ENCODE measurements at regions not wholly inside any gene's neighbourhood (a gene's known extent, or its start where the extent isn't known, plus 50 kb on each side); places are given as distances from the start of the nearest gene placed in this dataset.

GRCh38 chr9:102832814-102833213 is 162.3 kb upstream of the CYLC2 start:
- Histone ChIP-seq H3K27ac (ENCODE audit: insufficient read depth in 1 of 2, low read depth in 1 of 2, low read length in 2 of 2, poor library complexity in 1 of 2, severe bottlenecking in 2 of 2) (no peak overlapping the region), H3K36me3 (ENCODE audit: control insufficient read depth in 4 of 4, insufficient read depth in 4 of 4, low read length in 3 of 4) (no peaks in the 10 kb centered on the region), H3K27me3 (replicated peaks in 2 of 5; ENCODE audit: control insufficient read depth in 4 of 5, insufficient read depth in 5 of 5, low read length in 4 of 5) (no peaks in the 10 kb centered on the region), H3K4me1 (ENCODE audit: control extremely low read depth in 1 of 4, control insufficient read depth in 4 of 4, insufficient read depth in 4 of 4, low read length in 3 of 4) (no peaks in the 10 kb centered on the region), H3K9me3 (ENCODE audit: control extremely low read depth in 1 of 5, control insufficient read depth in 4 of 5, insufficient read depth in 2 of 5, low read depth in 1 of 5, low read length in 4 of 5) (no peaks in the 10 kb centered on the region), H3K4me3 (ENCODE audit: control insufficient read depth in 1 of 7, extremely low read depth in 1 of 7, insufficient read depth in 4 of 7, low read depth in 2 of 7, low read length in 6 of 7) (no peak overlapping the region)
- ChIA-PET POLR2A (no interaction called here), CTCF (no interaction called here)
- 93% methylated on average over 2 of the region's 3 CpGs for WGBS (ENCODE audit: insufficient coverage)
- DNase-seq: no peak

- 92% methylated on average over 4 of the region's 5 CpGs for WGBS (ENCODE audit: insufficient coverage)
- POLR2A ChIA-PET: no interaction called here
- H3K4me1 ChIP-seq (ENCODE audit: control extremely low read depth in 1 of 4, control insufficient read depth in 4 of 4, insufficient read depth in 4 of 4, low read length in 3 of 4): no peaks in the 10 kb centered on the region
Measured at GRCh38 chr9:102796244-102796643, 198.9 kb upstream of the CYLC2 start.

GRCh38 chr9:102795532-102795931 is 199.6 kb upstream of the CYLC2 start:
- no peak overlapping the region for H3K4me3 ChIP-seq (ENCODE audit: control insufficient read depth in 1 of 7, extremely low read depth in 1 of 7, insufficient read depth in 4 of 7, low read depth in 2 of 7, low read length in 6 of 7)
- no peaks in the 10 kb centered on the region for H3K36me3 ChIP-seq (ENCODE audit: control insufficient read depth in 4 of 4, insufficient read depth in 4 of 4, low read length in 3 of 4)
- ChIA-PET POLR2A (no interaction called here), CTCF (no interaction called here)
- no peak for DNase-seq
- no peaks in the 10 kb centered on the region for H3K27me3 ChIP-seq (replicated peaks in 2 of 5; ENCODE audit: control insufficient read depth in 4 of 5, insufficient read depth in 5 of 5, low read length in 4 of 5)
- peaks cover 0 to 1% (median 0%) of the 10 kb centered on the region in 5 experiments for H3K9me3 ChIP-seq (ENCODE audit: control extremely low read depth in 1 of 5, control insufficient read depth in 4 of 5, insufficient read depth in 2 of 5, low read depth in 1 of 5, low read length in 4 of 5)
- no peak overlapping the region for H3K27ac ChIP-seq (ENCODE audit: insufficient read depth in 1 of 2, low read depth in 1 of 2, low read length in 2 of 2, poor library complexity in 1 of 2, severe bottlenecking in 2 of 2)
- H3K4me1 ChIP-seq (ENCODE audit: control extremely low read depth in 1 of 4, control insufficient read depth in 4 of 4, insufficient read depth in 4 of 4, low read length in 3 of 4): no peaks in the 10 kb centered on the region

More at GRCh38 chr9:102796244-102796643, 198.9 kb upstream of the CYLC2 start:
- CTCF ChIA-PET: no interaction called here
- DNase-seq: no peak
- no peaks in the 10 kb centered on the region for H3K27me3 ChIP-seq (replicated peaks in 2 of 5; ENCODE audit: control insufficient read depth in 4 of 5, insufficient read depth in 5 of 5, low read length in 4 of 5)
- no peaks in the 10 kb centered on the region for H3K36me3 ChIP-seq (ENCODE audit: control insufficient read depth in 4 of 4, insufficient read depth in 4 of 4, low read length in 3 of 4)
- H3K27ac ChIP-seq (ENCODE audit: insufficient read depth in 1 of 2, low read depth in 1 of 2, low read length in 2 of 2, poor library complexity in 1 of 2, severe bottlenecking in 2 of 2): no peak overlapping the region
- H3K4me3 ChIP-seq (ENCODE audit: control insufficient read depth in 1 of 7, extremely low read depth in 1 of 7, insufficient read depth in 4 of 7, low read depth in 2 of 7, low read length in 6 of 7): no peak overlapping the region
- H3K9me3 ChIP-seq (ENCODE audit: control extremely low read depth in 1 of 5, control insufficient read depth in 4 of 5, insufficient read depth in 2 of 5, low read depth in 1 of 5, low read length in 4 of 5): peaks cover 0 to 1% (median 0%) of the 10 kb centered on the region in 5 experiments

GRCh38 chr9:102779356-102779755 is 215.8 kb upstream of the CYLC2 start:
- no peak for DNase-seq
- Histone ChIP-seq H3K4me3 (ENCODE audit: control insufficient read depth in 1 of 7, extremely low read depth in 1 of 7, insufficient read depth in 4 of 7, low read depth in 2 of 7, low read length in 6 of 7) (no peak overlapping the region), H3K9me3 (ENCODE audit: control extremely low read depth in 1 of 5, control insufficient read depth in 4 of 5, insufficient read depth in 2 of 5, low read depth in 1 of 5, low read length in 4 of 5) (peaks cover 0 to 1% (median 0%) of the 10 kb centered on the region in 5 experiments), H3K4me1 (ENCODE audit: control extremely low read depth in 1 of 4, control insufficient read depth in 4 of 4, insufficient read depth in 4 of 4, low read length in 3 of 4) (no peaks in the 10 kb centered on the region), H3K36me3 (ENCODE audit: control insufficient read depth in 4 of 4, insufficient read depth in 4 of 4, low read length in 3 of 4) (no peaks in the 10 kb centered on the region), H3K27ac (ENCODE audit: insufficient read depth in 1 of 2, low read depth in 1 of 2, low read length in 2 of 2, poor library complexity in 1 of 2, severe bottlenecking in 2 of 2) (no peak overlapping the region), H3K27me3 (replicated peaks in 2 of 5; ENCODE audit: control insufficient read depth in 4 of 5, insufficient read depth in 5 of 5, low read length in 4 of 5) (no peaks in the 10 kb centered on the region)
- ChIA-PET CTCF (no interaction called here), POLR2A (no interaction called here)

- no peak overlapping the region for H3K4me3 ChIP-seq (ENCODE audit: control insufficient read depth in 1 of 7, extremely low read depth in 1 of 7, insufficient read depth in 4 of 7, low read depth in 2 of 7, low read length in 6 of 7)
- no peaks in the 10 kb centered on the region for H3K4me1 ChIP-seq (ENCODE audit: control extremely low read depth in 1 of 4, control insufficient read depth in 4 of 4, insufficient read depth in 4 of 4, low read length in 3 of 4)
- DNase-seq: no peak
- no peak overlapping the region for H3K27ac ChIP-seq (ENCODE audit: insufficient read depth in 1 of 2, low read depth in 1 of 2, low read length in 2 of 2, poor library complexity in 1 of 2, severe bottlenecking in 2 of 2)
- CTCF ChIA-PET: no interaction called here
- WGBS (ENCODE audit: insufficient coverage): 94% methylated on average over 4 of the region's 4 CpGs
- no peaks in the 10 kb centered on the region for H3K27me3 ChIP-seq (replicated peaks in 2 of 5; ENCODE audit: control insufficient read depth in 4 of 5, insufficient read depth in 5 of 5, low read length in 4 of 5)
- peaks cover 0 to 1% (median 0%) of the 10 kb centered on the region in 5 experiments for H3K9me3 ChIP-seq (ENCODE audit: control extremely low read depth in 1 of 5, control insufficient read depth in 4 of 5, insufficient read depth in 2 of 5, low read depth in 1 of 5, low read length in 4 of 5)
- POLR2A ChIA-PET: no interaction called here
- no peaks in the 10 kb centered on the region for H3K36me3 ChIP-seq (ENCODE audit: control insufficient read depth in 4 of 4, insufficient read depth in 4 of 4, low read length in 3 of 4)
Measured at GRCh38 chr9:102778746-102779145, 216.4 kb upstream of the CYLC2 start.

DNA sequence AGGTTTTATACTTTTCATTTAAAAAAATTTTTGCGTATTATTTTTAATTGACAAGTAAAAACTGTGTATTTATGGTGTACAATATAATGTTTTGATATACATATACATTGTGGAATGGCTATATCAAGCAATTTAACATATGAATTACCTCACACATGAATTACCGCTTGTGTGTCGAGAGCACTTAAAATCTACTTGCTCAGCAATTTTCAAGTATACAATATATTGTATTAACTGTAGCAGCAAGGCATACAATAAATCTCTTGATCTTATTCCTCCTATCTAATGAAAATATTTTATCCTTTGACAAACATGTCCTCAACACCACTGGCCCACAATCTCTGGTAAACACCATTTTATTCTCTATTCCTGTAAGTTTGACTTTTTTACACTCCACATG is 224.4 kb upstream of the CYLC2 start:
- WGBS (ENCODE audit: insufficient coverage): no CpG with 5 or more reads among the region's 3 CpGs
- Histone ChIP-seq H3K27me3 (replicated peaks in 2 of 5; ENCODE audit: control insufficient read depth in 4 of 5, insufficient read depth in 5 of 5, low read length in 4 of 5) (no peaks in the 10 kb centered on the region), H3K27ac (ENCODE audit: insufficient read depth in 1 of 2, low read depth in 1 of 2, low read length in 2 of 2, poor library complexity in 1 of 2, severe bottlenecking in 2 of 2) (no peak overlapping the region), H3K36me3 (ENCODE audit: control insufficient read depth in 4 of 4, insufficient read depth in 4 of 4, low read length in 3 of 4) (no peaks in the 10 kb centered on the region), H3K4me3 (ENCODE audit: control insufficient read depth in 1 of 7, extremely low read depth in 1 of 7, insufficient read depth in 4 of 7, low read depth in 2 of 7, low read length in 6 of 7) (no peak overlapping the region), H3K9me3 (ENCODE audit: control extremely low read depth in 1 of 5, control insufficient read depth in 4 of 5, insufficient read depth in 2 of 5, low read depth in 1 of 5, low read length in 4 of 5) (no peaks in the 10 kb centered on the region), H3K4me1 (ENCODE audit: control extremely low read depth in 1 of 4, control insufficient read depth in 4 of 4, insufficient read depth in 4 of 4, low read length in 3 of 4) (no peaks in the 10 kb centered on the region)
- CTCF ChIA-PET: no interaction called here
- no peak for DNase-seq
- POLR2A ChIA-PET: no interaction called here

DNA sequence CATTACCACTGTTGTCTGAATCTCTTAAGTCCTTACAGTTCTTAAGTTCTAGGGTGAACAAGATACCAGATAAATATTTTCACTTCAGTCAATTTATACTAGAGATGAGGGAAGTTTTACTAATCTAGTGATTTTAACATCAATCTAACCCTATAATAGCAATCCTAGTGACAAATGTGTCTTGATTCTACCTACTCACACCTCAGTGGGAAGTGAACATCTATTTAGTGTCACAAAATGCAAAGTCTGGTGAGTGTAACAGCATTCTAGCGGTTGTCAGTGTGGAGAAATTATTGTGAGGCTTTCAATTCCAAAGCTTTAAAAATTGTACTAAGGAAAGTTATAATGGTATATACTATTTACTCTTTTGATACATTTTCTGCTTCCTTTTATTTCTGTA is 225.8 kb upstream of the CYLC2 start:
- H3K27ac ChIP-seq (ENCODE audit: insufficient read depth in 1 of 2, low read depth in 1 of 2, low read length in 2 of 2, poor library complexity in 1 of 2, severe bottlenecking in 2 of 2): no peak overlapping the region
- CTCF ChIA-PET: no interaction called here
- H3K9me3 ChIP-seq (ENCODE audit: control extremely low read depth in 1 of 5, control insufficient read depth in 4 of 5, insufficient read depth in 2 of 5, low read depth in 1 of 5, low read length in 4 of 5): no peaks in the 10 kb centered on the region
- no peaks in the 10 kb centered on the region for H3K27me3 ChIP-seq (replicated peaks in 2 of 5; ENCODE audit: control insufficient read depth in 4 of 5, insufficient read depth in 5 of 5, low read length in 4 of 5)
- no peaks in the 10 kb centered on the region for H3K36me3 ChIP-seq (ENCODE audit: control insufficient read depth in 4 of 4, insufficient read depth in 4 of 4, low read length in 3 of 4)
- no CpG with 5 or more reads among the region's 1 CpG for WGBS (ENCODE audit: insufficient coverage)
- no peaks in the 10 kb centered on the region for H3K4me1 ChIP-seq (ENCODE audit: control extremely low read depth in 1 of 4, control insufficient read depth in 4 of 4, insufficient read depth in 4 of 4, low read length in 3 of 4)
- H3K4me3 ChIP-seq (ENCODE audit: control insufficient read depth in 1 of 7, extremely low read depth in 1 of 7, insufficient read depth in 4 of 7, low read depth in 2 of 7, low read length in 6 of 7): no peak overlapping the region
- POLR2A ChIA-PET: no interaction called here
- DNase-seq: no peak

DNA sequence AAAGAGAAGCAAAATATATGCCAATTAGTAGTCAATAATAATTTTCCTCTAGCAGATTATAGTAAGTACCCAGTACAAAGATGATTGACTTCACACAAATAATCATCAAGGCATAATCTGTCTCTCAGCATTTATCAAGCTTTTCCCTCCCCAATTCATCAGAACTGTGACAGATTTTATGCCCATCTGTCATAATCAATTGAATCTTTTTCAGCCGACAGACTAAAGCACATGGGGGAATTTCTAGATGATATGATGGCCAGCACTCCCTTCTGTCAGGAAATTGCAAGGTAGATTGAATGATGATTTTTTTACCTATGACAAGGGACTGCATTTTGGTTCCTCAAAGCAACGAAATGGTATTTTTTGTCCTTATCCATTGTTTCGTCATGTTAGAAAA is 227.1 kb upstream of the CYLC2 start:
- no peaks in the 10 kb centered on the region for H3K9me3 ChIP-seq (ENCODE audit: control extremely low read depth in 1 of 5, control insufficient read depth in 4 of 5, insufficient read depth in 2 of 5, low read depth in 1 of 5, low read length in 4 of 5)
- H3K27ac ChIP-seq (ENCODE audit: insufficient read depth in 1 of 2, low read depth in 1 of 2, low read length in 2 of 2, poor library complexity in 1 of 2, severe bottlenecking in 2 of 2): no peak overlapping the region
- H3K4me1 ChIP-seq (ENCODE audit: control extremely low read depth in 1 of 4, control insufficient read depth in 4 of 4, insufficient read depth in 4 of 4, low read length in 3 of 4): no peaks in the 10 kb centered on the region
- ChIA-PET CTCF (no interaction called here), POLR2A (no interaction called here)
- DNase-seq: no peak
- WGBS (ENCODE audit: insufficient coverage): no CpG with 5 or more reads among the region's 3 CpGs
- H3K36me3 ChIP-seq (ENCODE audit: control insufficient read depth in 4 of 4, insufficient read depth in 4 of 4, low read length in 3 of 4): no peaks in the 10 kb centered on the region
- no peaks in the 10 kb centered on the region for H3K27me3 ChIP-seq (replicated peaks in 2 of 5; ENCODE audit: control insufficient read depth in 4 of 5, insufficient read depth in 5 of 5, low read length in 4 of 5)
- H3K4me3 ChIP-seq (ENCODE audit: control insufficient read depth in 1 of 7, extremely low read depth in 1 of 7, insufficient read depth in 4 of 7, low read depth in 2 of 7, low read length in 6 of 7): no peak overlapping the region

All from common myeloid progenitor, CD34-positive (primary cell).